SHP77 treated with DMSO at 0.1 percent for 48 hours (cell line): ENCODE measurements at regions not wholly inside any gene's neighbourhood (a gene's known extent, or its start where the extent isn't known, plus 50 kb on each side); places are given as distances from the start of the nearest gene placed in this dataset.

ENCODE experiments used
- DNase-seq: peaks from one replicate; lab custom pipeline; 2025; lab: John Stamatoyannopoulos, UW

DNA sequence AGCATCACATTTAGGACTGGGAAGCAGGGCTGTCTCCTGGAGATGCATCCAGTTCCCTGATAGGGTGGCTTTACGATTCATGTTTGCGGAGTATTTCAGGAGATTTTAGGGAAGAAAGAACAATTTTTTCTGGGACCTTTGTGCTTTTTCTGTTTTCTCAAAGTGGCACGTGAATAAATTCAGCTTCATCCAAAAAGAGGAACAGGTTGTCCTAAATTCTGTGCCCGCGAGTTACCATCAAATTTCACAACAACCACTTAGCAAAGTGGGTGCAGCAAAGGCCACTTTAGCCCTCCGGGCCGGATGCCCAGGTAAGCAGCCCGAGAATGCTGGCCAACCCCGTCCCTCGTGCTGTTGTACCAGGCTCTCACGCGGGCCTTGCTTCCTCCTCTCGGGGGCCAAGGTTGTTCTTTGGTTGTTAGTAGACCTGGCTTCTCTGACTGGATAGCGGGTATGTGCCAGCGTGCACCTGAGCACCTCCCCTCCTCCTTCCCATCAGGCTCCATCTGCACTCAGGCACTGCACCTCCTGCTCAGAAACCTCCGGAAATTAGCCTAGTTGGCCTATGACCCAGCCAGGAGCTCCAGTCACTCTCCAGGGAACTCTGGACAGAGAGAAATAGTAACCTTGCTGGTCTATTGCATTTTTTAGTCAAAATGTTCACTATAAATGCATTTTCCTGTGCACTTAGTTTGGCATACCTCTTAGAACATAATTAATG lies 83.0 kb downstream of the CMPK2 start:
- no peak for DNase-seq

DNA sequence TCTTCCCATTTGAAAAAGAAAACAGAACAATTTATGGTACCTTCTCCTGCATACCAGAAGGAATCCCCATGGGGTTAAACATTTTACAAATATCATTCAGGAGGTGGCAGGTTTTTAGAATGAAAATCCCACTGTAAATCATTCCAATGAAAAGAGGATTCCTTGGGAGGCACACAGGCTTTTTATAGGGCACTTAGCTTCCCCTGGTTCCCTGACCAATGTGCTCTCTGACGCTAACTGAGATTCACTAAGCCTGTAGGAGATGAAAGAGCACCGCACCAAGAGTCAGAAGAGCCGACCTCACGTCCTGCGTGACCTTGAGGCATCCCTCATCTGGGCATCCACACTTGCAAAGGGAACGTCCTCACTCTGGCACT lies 82.5 kb downstream of the CMPK2 start:
- DNase-seq: no peak

DNA sequence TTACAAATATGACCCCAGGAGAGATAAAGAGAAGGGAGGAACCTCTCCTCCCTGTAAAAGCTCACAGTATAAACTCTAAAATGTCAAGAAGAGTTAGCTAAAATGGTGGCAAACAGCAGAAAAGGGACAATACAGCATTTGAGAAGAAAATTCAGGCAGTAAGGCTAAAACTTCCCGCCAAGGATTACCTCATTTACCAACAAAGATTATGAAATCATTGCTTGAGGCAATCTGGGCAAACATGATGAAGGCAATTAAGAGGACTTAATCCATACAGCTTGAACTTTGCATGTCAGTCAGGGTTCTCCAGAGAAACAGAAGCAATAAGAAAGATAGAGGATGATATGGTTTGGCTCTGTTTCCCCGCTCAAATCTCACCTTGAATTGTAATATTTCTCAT lies 81.4 kb downstream of the CMPK2 start:
- DNase-seq: no peak

- DNase-seq: no peak
Measured at GRCh38 chr2:6785493-6785892, 80.2 kb downstream of the CMPK2 start.

- no peak for DNase-seq
Measured at GRCh38 chr2:6787376-6787775, 78.3 kb downstream of the CMPK2 start.

- DNase-seq: no peak
Measured at GRCh38 chr2:6788614-6789013, 77.1 kb downstream of the CMPK2 start.

- DNase-seq: no peak
Measured at GRCh38 chr2:6789559-6790138, 76.1 kb downstream of the CMPK2 start.

DNA sequence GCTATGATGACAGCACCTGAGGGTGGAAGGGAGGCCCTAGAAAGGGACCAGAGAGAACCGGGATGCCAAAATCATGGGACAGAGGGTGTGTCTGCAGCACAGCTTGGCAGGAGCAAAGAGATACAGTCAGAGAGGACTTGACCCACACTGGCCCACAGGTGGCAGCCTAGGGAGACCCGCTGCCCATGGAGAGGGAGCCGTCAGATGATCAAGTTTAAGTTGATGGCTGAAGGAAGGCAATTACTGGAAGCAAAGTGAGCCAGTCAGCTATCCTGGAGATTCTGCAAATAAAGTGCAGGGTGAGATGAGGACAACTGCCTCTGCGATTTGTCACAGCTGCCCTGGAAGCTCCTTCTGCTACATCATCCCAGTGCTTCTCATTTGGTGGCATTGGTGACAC lies 74.0 kb downstream of the CMPK2 start:
- no peak for DNase-seq

DNA sequence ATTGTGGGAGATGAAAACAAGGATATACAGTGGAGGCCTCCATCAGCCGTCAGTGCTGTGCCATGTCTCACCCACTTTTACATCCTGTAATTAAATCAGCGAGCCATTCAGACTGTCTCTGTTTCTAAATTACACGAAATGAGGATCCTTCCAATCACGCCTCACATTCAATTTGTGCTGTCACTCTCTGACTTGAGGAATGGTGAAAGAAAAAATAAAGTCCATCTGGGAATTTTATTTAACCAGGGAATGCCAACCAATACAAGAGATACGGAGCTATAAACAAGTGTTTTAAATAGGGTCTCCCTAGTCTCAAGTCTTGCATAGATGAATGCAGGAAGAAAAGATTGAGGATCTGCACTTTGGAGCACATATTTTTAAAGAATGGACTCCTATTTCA lies 72.8 kb downstream of the CMPK2 start:
- no peak for DNase-seq

- peak; percentile 19 for DNase-seq
Measured at GRCh38 chr2:6793371-6793770, 72.3 kb downstream of the CMPK2 start.

DNA sequence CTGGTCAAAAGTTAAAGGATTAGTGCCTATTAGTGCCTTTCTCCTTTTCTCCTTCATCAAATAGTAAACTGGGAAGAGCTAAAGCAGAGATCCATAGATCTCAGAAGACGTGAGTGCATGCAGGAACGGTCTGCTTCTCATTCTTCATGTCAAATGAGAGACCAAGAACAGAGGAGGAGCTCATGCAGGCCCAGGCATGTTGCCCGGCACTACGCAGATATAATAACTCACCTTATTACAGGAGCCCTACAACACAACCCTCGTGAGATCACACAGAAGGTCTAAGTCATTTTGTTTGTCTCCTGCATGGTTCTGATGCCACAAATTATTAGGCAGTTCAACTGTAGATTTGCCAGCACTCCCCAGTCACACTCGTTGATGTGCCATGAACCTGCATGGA lies 71.8 kb downstream of the CMPK2 start:
- DNase-seq: no peak

DNA sequence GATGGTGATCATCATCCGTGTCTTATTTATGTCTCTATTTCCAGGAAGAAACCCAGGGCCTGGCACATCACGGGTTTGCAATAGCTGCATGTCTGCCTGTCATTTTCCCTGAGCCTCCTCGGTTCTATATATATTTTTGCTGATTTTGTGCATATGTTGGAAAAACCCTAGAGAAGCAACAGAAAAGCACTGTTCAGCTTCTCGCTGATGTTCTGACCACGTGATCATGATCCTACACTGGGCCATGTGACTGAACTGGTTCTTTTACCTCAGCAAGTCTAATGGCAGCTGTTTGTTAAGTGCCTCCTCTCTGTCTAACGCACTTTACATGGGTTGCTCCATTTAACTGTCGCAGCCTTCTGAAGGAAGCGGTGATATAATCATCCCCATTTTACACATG lies 71.3 kb downstream of the CMPK2 start:
- DNase-seq: no peak
